ENCODE measurements at regions not wholly inside any gene's neighbourhood (a gene's known extent, or its start where the extent isn't known, plus 50 kb on each side); places are given as distances from the start of the nearest gene placed in this dataset.
A peak's percentile ranks its signal among the peaks of the same experiment; 100 is the strongest.

DNA sequence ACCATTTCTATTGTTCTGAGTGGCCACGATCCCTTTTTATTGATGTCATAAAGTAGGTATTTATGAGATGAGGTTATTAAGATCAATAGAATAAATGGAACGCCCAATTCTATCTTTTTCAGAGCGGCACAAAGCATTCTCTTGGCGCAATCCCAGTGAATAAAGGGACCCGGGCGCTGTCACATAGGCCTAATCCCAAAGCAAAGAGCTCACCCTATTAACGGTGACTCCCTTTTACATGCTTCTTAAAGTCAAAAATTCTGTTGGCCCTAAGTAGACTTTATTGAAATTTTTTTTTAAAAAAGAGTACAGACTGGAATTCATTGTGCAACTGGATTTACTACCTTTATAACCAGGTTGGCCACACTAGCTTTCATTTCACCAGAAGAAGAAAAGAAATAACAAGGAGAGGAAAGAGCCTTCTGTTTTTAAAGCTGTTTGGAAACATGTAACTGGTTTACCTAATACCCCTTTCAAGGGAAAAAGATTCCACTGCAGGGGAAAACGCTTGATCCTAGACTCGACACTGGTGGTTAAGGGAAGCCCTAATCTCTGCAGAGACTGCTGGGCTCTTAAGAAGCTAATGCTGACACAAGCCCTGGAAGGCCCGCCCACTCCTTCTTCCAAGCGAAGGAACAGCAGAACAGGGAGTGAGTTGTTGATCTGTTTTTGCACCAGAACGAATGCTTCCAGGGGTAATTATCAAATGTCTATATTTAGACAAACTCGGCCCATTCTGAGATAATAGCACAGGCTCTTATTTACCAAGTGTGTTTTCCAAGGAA, 381.2 kb downstream of the BCL11B start:
- no peak for DNase-seq

GRCh38 chr14:98893675-98894074, 378.3 kb downstream of the BCL11B start:
- no peak for DNase-seq

- no peak for DNase-seq
Measured at GRCh38 chr14:98894600-98894999, 377.4 kb downstream of the BCL11B start.

DNA sequence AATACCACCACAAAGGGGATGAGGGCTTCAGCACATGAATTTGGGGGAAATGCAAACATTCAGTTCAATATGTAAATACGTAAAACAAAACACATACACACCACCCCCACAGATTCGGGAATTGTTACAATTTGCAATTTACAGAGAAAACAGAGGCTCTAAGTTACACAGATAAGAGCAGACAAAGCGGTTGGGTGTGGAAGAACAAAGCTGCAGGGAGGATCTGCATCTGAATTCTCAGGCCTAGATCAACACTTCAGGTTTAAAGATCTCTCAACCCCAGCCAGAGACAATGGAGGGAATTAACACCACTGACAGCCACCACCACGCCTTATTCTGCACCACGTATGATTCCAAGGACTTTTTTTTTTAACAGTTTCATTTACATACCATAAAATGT, 375.5 kb downstream of the BCL11B start:
- no peak for DNase-seq

GRCh38 chr14:98897605-98898309, 374.2 kb downstream of the BCL11B start:
- DNase-seq = no peak

GRCh38 chr14:98899441-98899840, 372.6 kb downstream of the BCL11B start:
- no peak for DNase-seq

DNA sequence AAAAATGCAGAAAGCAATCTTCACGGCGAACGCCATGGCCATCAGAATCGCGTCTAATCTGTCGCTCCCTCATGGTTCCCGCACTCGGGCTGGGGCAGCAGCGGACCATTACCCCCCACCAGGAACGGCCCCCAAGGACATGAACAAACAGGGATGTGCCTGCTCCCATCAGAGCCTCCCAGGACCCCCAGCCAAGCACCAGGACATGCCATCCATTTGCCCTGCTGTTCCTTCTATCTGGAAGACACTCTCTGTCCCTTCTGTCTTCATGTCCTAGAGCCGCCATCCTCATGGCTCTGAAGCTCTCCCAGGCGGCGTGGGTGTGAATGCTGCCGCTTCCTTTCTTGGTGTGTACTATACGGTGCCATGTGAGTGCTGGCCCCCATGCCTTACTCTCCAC, 371.8 kb downstream of the BCL11B start:
- no peak for DNase-seq

DNA sequence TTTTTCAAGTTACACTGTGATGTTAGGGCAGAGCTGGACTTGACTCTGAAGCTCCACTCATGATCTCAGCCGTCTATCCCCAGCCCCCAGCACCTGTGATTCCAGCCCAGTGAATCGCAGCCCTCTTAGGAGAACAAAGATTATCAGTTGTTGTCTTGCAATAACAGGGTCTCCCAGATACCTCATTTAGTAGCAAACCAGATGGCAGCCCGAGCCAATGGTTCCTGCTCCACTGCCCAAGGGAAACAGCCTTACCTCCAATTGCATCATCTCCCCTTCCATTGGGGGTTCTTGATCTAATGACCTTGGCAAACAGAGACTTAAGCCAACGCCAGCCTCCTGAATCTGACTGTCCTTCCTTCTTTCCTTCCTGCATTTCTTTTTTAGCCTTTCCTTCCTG, 371.2 kb downstream of the BCL11B start:
- no peak for DNase-seq

GRCh38 chr14:98901511-98902205, 370.3 kb downstream of the BCL11B start:
- DNase-seq = no peak

DNA sequence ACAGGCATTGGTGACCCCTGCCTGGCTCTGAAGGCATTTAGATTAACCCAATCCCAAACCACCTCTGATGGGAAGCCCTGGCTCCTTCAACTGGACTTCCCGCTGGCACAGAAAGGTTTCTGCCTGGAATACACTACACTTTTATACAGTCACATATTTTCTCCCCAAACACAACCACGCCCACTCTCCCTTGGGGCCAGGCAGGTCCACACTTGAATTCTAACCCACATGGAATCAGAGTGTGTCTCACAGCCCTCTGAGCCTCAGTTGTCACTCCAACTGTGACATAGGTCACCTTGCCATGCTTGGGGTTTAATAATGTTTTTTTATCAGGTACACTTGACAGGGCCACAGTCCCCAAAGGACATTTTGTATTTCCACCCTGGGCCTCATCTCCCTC, 368.6 kb downstream of the BCL11B start:
- DNase-seq = no peak

GRCh38 chr14:98904677-98905076, 367.3 kb downstream of the BCL11B start:
- no peak for DNase-seq

DNA sequence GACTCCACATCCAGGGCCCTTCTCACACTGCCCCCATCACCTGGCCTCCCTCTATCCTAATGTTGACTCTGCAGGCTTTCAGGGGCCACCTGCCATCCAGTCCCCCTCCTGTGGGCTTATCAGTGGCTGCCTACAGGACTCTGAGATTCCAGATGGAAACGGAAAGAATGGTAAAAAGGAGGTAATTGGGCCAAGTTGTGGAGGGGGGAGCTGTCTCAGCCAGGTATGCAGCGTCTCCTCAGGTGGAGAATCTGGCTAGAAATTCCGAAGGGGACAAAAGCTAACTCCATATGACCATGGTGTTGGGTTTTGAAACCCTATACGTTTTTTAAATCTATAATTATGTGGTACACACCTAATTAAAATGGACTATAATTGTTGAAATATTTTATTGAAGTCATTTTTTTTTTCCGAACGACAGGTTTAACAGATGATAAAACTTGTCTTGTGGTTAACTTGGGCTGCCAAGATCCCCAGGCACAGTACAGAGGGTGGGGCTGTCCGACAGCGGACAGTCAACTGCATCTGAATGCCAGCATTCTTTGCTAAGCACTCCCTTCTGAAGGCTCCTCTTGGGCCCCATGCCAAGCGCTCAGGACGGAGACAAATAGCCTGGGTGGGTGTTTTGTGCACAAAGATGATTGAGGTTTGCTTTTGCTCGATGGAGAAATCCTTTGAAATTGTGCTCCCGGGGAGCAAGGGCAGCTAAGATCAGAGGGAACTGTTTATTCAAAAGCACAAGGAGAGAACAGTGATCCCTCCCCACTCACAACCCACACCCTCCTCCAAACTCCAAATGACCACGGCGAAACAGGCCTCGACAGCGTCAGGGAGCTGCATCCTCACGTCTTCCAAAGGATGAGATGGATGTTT, 365.6 kb downstream of the BCL11B start:
- peak; percentile 91 for DNase-seq

- no peak for DNase-seq
Measured at GRCh38 chr14:98907271-98907670, 364.7 kb downstream of the BCL11B start.

- no peak for DNase-seq
Measured at GRCh38 chr14:98908050-98908449, 363.9 kb downstream of the BCL11B start.

- no peak for DNase-seq
Measured at GRCh38 chr14:98909251-98909944, 362.6 kb downstream of the BCL11B start.

DNA sequence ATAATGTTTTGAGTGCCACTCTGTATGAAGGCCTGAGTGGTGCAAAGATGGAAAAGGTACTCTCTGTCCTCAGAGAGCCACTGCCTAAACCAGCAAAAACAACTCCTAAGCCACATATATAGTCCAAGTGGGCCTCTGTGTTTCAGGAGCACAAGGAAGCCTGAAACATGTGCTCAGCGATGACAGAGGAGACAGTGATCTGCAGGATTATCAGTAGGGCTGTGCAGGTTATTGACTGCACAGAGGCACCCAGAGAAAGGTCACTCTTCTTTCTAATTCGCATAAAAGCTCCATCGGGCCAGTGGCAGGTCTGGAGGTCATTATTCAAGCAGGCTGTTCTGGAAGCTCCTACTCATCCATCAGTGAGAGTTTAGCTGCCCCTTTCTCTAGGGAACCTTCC, 361.9 kb downstream of the BCL11B start:
- DNase-seq = no peak

GRCh38 chr14:98912655-98913054, 359.3 kb downstream of the BCL11B start:
- DNase-seq = no peak

DNA sequence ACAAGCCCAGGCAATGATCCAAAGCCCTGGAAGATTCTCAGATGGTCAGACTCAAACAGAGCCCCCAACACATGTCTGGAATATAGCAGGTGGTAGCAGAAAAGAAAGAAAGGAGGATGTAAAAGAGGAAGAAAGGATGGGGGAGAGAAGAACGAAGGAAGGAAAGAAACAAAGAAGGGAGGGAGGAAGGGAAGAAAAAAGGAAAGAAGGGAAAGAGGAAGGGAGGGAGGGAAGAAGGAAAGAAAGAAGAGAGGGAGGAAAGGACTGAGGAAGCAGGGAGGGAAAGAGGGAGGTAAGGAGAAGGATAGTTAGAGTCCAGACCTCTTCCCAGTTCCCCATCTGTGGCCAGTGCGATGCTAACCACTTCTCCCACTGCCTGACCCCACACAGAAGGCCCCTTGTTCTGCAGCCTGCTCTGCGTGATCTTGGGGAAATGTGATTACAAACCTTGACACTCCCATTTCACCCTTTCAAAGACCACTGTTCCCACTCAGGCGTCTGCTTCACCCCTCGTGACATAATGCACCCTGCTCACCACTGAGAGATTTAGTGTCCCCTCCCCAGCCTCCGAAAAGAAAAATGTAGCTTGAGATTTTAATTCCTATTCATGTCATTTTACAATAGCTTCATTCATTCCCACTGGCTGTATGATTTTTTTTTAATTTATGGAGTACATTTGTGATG, 357.9 kb downstream of the BCL11B start:
- DNase-seq = no peak

DNA sequence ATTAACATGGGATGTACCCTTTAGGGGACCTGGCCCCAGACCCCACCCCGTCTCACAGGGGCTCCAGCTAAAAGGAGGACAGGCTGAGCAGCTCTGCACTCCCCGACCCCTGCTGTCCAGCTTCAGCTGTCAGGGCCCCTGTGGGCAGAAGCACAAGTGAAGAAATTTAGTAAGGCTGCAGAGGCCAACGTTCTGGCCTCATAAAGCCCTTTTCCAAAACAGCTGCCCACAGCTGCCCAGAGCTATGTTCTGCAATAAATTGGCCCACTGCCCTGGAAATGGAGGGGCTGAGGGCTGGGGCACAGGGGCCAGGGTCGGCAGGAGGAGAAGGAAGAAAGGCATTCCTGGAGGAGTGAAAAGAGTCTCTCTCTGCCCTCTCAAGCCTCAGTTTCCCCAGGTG, 357.1 kb downstream of the BCL11B start:
- DNase-seq = no peak

- no peak for DNase-seq
Measured at GRCh38 chr14:98915625-98916024, 356.4 kb downstream of the BCL11B start.

DNA sequence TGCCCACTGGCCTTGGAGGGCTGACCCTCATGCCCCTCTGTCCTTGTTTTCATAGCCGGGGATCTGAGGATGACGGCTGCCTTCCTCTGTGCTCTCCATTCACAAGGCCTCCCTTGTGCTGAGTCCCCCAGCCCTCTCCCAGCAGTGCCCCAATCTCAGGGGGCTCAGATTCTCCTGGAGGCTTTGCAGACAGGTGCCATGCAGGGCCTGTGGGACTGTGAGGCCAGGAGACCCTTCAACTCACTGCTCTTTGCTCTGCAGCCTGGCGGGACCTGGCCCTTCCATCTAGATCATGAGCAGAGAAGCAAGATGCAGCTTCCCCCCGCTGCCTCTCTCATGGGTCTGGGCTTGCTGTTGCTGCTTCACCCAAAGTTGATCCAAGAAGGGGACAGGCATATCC, 356.0 kb downstream of the BCL11B start:
- no peak for DNase-seq

DNA sequence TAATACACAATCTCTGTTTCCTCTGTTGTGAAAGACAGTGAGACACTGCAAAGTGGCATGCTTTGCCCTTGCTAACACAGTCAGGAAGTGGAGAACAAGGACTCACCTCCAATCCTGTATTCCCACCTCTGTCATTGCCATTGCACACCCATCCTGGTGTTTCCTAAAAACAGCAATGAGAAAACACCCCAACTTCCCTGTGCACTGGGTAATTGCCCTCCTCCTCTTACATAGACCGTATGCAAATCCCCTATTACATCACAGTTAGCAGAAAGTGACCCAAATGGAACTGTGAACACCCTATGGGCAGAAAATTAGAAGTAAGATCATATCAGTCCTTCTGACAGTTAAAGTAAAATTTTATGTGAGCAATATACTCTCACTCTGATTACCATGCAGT, 355.5 kb downstream of the BCL11B start:
- DNase-seq = no peak

All from COR-L47 (cell line).